GM13976 (cell line): ENCODE measurements at regions not wholly inside any gene's neighbourhood (a gene's known extent, or its start where the extent isn't known, plus 50 kb on each side); places are given as distances from the start of the nearest gene placed in this dataset.

Source experiments
- DNase-seq: peaks from one replicate; pipeline ENCODE4 v3.0.0; 2012; ENCODE audit warnings: low spot score
- in situ Hi-C: fragments of 300-500 bp; cut with MboI; formaldehyde crosslinking; loops from one replicate; pipeline ENCODE4 v1.12.0; 2022; ENCODE audit warnings: low sequenced_read_pairs, mixed read lengths, inconsistent platforms; ENCODE audit not compliant: unreplicated experiment
- TF ChIP-seq, protein P1 (sequence below): IDR thresholded peaks from 2 replicates; pipeline ENCODE4 v1.5.1; 2012; ENCODE audit warnings: borderline replicate concordance, mild to moderate bottlenecking; ENCODE audit not compliant: insufficient read depth; ENCODE audit errors: extremely low read depth, missing control alignments, control extremely low read depth

DNA sequence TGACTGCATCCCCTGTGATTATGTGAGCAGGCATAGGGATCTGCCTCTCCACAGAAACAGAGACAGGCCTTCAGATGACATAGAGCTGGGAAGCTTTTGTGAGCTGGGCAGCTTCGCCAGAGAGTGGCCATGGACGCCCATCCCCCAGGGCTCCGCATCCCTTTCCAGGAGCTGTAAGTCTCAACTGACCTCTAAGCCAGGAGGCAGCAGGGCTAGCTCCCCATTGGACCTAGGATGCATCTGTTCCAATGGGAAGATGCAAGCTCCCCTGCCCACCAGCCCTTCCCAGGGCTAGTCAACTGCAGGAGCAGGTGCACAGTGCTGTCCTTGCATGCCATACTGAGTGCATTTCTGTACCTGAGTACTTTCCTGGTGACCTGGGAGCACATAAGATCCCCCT is 663.6 kb downstream of the RNF144B start:
- in situ Hi-C loops = no loop called here
- DNase-seq = no peak
- TF ChIP-seq, protein P1, sequence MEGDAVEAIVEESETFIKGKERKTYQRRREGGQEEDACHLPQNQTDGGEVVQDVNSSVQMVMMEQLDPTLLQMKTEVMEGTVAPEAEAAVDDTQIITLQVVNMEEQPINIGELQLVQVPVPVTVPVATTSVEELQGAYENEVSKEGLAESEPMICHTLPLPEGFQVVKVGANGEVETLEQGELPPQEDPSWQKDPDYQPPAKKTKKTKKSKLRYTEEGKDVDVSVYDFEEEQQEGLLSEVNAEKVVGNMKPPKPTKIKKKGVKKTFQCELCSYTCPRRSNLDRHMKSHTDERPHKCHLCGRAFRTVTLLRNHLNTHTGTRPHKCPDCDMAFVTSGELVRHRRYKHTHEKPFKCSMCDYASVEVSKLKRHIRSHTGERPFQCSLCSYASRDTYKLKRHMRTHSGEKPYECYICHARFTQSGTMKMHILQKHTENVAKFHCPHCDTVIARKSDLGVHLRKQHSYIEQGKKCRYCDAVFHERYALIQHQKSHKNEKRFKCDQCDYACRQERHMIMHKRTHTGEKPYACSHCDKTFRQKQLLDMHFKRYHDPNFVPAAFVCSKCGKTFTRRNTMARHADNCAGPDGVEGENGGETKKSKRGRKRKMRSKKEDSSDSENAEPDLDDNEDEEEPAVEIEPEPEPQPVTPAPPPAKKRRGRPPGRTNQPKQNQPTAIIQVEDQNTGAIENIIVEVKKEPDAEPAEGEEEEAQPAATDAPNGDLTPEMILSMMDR = no peak

DNA sequence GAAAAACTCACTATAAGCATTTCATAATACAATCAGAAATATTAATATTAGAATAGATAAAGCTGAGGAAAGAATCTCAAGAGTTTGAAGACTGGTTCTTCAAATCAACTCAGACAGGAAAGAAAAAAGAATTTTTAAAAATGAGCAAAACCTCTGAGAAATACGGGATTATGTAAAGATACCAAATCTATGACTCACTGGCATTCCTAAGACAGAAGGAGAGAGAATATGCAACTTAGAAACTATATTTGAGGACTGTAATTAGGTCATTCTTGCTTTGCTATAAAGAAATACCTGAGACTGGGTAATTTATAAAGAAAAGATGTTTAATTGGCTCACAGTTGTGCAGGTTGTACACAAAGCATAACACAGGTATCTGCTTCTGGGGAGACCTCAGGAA is 665.1 kb downstream of the RNF144B start:
- in situ Hi-C loops = no loop called here
- no peak for DNase-seq
- TF ChIP-seq, protein P1 = no peak

DNA sequence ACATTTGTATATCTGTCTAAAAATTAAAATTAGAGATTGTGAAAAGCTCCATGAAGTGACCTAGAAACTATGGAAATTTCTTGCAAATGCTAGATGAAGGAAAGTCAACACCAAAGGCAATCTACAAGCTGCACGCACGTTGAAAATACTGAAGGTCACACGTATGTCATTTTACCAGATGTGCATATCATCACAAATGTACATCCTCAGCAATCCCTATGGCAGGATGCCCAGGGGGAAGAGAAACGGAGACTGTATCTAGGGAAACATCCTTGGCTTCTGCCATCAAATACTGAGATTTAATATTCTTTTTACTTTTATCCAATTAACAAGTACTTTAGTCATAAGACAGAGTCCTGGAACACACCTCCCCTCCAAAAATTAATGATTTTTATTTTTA is 672.0 kb downstream of the RNF144B start:
- no peak for DNase-seq
- in situ Hi-C loops = no loop called here
- TF ChIP-seq, protein P1 = no peak

DNA sequence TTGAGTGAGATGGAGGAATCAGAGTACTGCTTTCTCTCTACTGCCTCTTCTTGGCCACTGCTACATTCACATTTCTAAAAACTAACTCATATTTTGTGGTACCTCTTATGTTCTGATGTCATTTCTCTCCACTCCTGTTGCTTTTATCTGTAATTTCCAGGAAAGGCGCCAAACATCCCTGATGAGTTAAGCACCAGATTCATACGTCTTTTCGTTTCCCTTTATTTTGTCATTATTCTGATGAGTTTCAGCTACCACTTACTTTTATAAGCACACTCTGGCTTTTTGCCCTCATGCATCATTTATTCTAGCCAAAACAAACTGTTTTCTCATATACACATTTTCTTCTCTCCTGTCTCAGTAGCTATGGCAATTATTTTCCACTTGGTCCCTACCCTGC is 680.0 kb downstream of the RNF144B start:
- no peak for DNase-seq
- in situ Hi-C loops = no loop called here
- TF ChIP-seq, protein P1 = no peak

DNA sequence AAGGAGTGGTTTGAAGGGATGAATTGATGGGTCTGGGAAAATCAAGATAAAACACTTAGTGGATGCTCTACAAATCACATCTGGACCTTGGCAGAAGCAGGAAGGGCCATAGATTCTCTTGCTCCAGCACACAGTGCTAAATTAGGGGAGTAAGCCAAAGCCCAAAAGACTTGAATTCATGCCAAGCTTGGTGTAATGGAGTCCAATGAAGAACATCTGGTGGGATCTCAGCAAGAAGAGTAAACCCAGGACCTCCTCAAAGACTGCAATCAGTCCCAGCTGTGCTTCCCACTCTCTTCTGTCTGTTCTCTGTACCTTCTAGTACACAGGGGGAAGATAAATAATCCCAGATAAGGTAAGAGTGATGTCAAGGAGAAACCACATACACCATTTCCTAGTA is 683.4 kb downstream of the RNF144B start:
- DNase-seq = no peak
- TF ChIP-seq, protein P1 = no peak
- in situ Hi-C loops = no loop called here

DNA sequence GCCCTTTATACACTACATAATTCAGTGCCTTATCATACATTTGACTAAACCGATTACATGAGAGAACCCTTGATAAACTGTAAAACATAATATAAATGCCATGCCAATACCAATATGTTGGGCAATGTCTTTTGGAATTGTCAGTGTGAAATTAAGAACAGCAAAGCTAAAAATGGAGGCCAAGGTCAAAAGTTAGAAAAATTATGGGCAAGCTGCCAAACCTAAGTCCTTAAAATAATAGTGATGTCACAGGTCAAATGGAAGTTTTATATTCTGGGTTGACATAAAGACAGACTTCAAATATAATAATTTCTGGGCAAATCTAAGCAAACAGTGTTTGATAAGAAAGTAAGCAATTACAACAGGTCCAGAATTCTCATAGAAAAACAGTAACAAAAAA is 696.7 kb downstream of the RNF144B start:
- in situ Hi-C loops = no loop called here
- no peak for DNase-seq
- TF ChIP-seq, protein P1 = no peak

DNA sequence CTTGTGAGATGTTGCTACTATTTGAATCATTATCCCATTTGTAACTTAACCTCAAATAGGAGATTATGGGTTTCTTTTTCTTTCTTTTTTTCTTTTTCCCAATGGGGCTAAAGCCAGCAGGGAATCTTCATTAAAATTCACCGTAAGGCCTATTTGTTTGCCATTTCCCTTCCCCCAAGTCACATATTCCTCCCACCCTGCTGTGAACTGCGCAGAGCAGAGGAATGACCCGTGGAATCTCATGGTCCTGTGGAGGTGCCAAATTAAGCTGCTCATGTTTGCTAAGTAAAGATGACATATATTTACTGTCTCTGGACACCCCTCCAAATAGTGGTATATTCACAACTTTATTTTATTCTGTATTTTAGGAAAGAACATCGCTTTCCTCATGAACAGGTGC is 699.3 kb downstream of the RNF144B start:
- in situ Hi-C loops = no loop called here
- DNase-seq = no peak
- TF ChIP-seq, protein P1 = no peak
